H54 (cell line): ENCODE measurements at regions not wholly inside any gene's neighbourhood (a gene's known extent, or its start where the extent isn't known, plus 50 kb on each side); places are given as distances from the start of the nearest gene placed in this dataset.

Experiments
- DNase-seq: peaks from one replicate; pipeline ENCODE4 v3.0.0; 2011; ENCODE audit warnings: low spot score, mixed read lengths; ENCODE audit not compliant: insufficient read length
- FAIRE-seq: peaks from 3 replicates; lab custom pipeline; 2011; peaks lifted over from hg19 to GRCh38; lab: Jason Lieb, UNC
- POLR2A ChIP-seq: IDR thresholded peaks from 2 replicates; pipeline ENCODE4 v1.6.1; 2011; ENCODE audit warnings: low read depth, mild to moderate bottlenecking, low read length

DNA sequence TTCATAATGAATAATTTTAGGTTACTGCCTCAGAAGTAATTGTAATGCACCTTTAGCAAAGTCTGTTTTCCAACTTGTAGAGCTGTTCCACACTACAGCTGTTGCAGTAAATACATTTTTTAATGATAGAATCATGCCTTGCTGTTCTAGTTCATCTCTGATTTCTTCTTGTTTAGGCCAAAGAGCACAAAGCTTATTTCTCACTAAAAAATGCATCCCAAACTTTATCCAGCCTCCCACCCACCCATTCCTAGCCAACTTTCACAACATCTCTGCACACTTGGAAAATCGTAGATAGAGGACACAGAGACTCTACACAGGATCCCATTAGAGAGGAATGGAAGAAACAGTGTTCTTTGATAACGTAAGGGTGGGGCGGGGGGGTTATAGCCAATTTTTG is 252.2 kb upstream of the DYNLRB2 start:
- no peak for DNase-seq
- no peak for FAIRE-seq
- no peak for TF ChIP-seq POLR2A

DNA sequence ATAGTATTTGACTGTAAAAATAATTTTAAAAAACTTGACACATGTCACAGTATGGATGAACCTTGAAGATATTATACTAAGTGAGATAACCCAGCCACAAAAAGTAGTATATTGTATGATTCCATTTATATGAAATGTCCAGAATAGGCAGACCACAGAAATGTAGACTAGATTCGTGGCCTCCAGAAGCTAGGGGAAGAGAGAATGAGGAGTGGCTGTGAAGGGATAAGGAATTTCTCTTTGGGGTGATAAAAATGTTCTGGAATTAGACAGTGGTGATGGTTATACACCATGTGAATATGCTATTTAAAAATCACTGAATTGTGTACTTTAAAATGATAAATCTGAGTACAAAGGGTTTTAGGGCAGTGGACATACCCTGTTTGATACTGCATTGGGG is 253.1 kb upstream of the DYNLRB2 start:
- TF ChIP-seq POLR2A: no peak
- no peak for FAIRE-seq
- DNase-seq: no peak

DNA sequence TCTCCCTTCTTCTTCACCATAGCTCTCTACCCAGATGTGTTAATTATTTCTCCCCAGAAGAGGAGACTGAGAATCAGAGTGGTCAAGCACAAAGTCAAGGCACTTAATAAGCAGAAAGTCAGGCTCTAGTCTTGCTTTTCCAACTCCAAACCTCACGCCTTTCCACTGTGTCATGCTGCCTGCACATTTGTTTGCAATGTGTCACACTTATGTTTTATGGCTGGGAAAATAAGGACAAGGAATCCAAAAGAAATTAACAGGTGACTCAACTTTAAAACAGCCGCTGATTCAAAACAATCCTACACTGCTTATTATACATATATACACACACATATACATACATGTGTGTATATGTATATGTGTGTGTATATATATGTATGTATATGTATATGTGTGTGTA is 255.7 kb upstream of the DYNLRB2 start:
- no peak for TF ChIP-seq POLR2A
- DNase-seq: peak; percentile 19
- peak; percentile 88 for FAIRE-seq

DNA sequence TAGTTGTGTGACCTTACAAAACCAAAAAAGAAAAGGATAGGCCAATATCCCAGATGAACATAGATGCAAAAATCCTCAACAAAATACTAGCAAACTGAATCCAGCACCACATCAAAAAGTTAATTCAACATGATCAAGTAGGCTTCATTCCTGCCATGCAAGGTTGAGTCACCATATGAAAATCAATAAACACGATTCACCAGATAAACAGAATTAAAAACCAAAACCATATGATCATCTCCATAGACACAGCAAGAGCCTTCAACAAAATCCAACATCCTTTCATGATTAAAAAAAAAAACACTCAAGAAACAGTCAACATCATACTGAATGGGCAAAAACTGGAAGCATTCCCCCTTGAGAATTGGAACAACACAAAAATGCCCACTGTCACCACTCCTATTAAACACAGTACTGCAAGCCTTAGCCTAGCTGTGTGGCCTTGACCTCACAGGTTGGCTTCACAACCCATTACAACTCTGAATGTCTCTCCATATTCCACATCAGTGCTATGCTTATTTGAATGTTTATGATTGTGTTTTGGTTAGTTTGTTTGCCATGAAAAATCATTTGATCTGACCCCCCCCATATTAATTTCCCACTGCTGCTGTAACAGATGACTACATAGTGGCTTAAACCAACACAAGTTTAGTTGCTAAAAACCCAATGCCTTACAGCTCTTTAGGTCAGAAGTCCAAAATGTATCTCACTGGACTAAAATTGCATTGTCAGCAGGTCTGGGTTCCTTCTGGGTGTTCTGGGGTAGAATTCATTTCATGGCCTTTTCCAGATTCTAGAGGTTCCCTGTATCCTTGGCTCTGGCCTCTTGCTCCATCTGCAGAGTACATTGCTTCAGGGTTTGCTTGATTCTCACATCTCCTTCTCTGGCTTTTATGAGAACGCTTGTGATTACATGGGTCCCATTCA is 257.1 kb upstream of the DYNLRB2 start:
- TF ChIP-seq POLR2A: no peak
- DNase-seq: no peak
- no peak for FAIRE-seq

DNA sequence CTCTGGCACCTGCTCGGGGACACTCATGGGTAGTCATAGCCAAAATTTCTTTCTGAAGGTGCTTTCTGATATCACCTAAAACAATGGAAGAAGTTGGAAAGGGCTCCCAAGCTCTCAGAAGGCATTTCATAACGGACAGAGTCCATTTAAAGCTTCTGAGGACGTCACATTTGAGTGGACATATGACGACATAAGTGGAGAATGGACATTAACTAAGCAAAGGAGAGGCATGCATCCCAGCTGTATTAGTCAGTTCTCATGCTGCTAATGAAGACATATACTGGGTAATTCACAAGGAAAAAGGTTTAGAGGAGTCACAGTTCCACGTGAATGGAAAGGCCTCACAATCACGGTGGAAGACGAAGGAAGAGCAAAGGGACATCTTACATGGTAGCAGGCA is 260.2 kb upstream of the DYNLRB2 start:
- FAIRE-seq: no peak
- TF ChIP-seq POLR2A: no peak
- DNase-seq: no peak

DNA sequence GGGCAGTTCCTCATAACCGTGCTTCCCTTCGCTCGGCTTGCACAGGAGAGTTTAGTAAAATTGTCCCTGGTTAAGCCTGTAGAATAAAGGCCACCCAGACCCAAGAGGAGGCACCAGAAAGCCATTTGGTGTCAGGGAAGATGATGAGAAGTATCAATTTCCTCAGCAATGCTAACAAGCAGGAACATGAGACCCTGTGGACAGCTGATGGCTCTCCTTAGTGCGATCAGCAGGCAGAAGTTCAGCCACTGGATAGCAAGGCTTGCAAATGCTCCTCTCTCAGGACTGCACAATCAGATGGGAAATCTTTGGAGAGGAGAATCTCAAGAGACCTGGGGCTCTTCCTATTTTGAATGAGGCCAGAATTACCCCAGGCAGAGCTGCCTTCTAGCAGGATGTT is 261.1 kb upstream of the DYNLRB2 start:
- no peak for TF ChIP-seq POLR2A
- no peak for DNase-seq
- no peak for FAIRE-seq

DNA sequence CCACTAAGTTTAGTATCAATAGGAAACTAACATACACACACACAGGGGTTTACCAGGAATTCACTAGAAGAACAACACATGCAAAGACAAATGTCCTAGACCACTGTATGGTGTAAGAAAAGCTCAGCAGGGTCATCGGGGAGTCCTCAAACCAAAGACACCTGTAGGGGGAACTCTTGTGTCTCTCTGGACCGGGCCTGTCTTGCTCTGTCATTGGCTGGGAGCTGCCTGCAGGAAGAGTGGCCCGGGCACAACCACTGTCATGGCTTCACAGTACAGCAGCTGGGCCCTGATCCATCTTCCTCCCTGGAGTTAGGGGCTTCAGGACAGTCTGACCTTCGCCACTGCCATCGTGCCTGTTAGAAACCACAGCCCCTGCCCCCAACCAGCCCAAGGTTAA is 263.6 kb upstream of the DYNLRB2 start:
- no peak for TF ChIP-seq POLR2A
- FAIRE-seq: no peak
- DNase-seq: no peak

DNA sequence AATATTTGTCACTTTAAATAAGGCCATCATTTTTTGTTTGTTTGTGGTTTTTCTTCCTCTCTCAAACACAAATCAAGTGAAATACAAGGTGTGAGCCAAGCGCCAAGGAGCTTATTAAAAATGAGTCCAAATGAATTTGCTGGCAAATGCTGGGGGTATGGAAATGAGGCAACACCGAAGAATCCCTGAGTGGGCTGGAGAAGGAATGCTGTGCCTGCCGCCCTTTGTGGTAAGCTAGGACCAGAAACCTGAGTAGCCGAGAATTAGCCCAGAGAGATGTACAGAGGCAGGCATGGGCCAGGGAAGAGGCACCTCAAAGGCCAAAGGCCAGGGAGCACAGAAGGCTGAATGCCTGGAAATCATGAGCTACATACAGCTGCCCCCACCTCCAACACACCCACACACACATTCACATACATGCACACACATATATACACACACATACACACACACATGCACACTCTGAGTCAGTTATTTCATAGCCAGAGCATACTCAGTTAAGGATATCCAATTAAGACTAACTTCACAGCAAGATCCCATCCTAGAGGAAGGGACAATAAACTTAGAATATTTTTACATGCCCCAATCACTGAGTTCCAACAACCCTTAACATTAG is 266.1 kb upstream of the DYNLRB2 start:
- TF ChIP-seq POLR2A: no peak
- DNase-seq (no peak), FAIRE-seq (no peak)

DNA sequence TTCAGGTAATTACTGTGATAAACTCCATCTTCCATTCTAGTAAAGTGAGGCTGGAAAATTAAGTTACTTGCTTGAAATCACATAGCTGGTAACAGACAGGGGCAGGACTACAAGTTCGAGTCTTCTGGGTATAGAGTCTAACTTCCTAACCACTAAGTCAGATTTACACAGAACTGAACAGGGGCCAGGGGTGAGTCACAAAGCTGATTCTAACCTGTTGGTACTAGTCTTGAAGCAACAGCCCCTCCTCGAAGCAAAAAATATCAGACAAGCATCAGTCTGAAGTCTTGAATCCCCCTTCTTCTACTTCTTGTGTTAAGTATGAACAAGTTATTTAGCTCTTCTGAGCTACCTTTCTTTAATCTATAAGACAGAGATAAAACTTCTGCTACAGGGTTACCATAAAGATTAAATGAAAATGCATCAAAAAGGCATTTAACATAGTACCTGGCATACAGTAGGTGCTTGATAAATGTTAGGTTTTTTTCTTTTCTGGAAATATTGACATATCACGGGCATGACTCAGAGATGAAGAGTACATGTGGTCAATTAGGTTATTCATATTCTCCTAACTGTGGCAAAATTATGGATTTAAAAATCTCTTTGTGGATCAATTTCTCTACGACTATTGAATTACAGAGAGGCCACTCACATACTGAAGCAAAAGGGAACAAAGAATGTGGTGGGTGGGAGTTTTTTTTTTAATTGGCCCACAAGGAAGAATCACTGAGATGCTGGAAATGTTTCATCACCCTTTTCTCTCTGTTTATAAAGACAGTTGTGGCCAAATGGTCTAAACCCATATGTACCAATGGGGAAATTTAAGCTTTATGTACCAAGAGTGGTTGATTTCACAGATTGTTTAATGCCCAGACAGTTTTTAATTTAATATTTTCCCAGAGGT is 266.9 kb upstream of the DYNLRB2 start:
- no peak for FAIRE-seq
- no peak for DNase-seq
- no peak for TF ChIP-seq POLR2A

DNA sequence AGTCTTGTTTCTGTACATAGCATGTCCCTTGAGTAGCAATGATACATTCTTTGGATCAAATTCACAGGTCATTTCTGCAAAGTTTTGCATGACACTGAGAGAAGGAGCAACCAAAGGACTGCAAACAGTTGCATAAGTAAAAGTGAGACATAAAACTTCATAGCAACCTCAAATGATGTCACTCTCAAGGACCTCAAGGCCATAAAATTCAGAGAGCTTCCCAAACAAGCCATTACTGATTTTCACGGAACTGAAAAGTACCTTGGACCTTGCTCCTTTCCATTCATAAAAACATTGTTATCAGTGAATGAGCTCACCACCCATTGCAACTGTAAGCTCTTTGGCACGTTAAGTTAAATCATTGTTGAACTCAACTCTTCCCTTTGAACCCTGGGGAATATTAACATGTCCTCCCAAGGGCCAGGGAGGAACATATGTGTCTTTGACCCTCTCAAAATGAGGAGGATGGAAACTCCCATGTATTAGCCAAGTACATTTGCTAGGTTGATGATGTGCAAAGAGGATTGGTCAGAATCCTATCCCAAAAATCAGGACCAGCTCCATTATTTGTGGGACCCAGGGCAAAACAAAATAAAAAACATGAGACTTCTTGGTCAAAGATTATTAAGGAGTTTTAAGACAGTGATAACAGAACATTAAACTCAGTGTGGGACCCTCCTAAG is 275.0 kb upstream of the DYNLRB2 start:
- DNase-seq (no peak), FAIRE-seq (no peak)
- TF ChIP-seq POLR2A: no peak

DNA sequence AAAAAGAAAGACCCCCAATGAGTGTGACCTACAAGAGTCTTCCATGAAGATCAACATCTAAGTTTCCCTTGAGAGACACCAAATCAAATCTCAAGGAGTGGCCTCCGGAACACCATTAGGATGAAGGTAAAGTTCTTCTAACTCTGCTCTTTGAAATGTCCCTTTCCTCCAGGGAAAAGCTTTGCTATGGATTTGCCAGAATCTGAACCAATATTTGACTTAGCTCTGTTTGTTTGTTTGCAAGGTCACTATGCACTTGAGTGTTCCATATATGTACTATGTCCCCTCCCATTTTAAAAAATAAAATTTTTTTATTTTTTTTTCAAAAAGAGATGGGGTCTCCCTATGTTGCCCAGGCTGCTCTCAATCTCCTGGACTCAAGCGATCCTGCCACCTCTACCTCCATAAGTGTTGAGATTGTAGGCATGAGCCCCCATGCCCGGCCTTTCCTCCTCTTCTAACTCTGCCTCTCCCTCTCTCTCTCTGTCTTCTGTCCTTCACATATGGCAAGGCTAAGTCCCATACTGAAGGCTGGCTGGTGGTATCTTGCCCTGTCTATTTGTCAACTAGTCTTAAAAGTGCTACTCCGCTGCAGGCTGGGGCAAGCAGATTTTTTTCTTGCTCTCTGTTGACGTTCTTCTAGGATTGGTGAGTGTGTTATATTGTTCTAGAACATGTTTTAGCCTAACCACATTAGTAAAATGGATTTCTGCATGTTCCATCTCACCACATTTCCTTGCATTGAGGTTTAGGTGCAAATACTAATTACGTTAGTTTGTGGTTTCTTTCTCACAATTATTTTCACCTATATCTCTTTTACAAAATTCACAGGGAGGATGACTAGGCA is 276.7 kb upstream of the DYNLRB2 start:
- no peak for TF ChIP-seq POLR2A
- no peak for DNase-seq
- no peak for FAIRE-seq

DNA sequence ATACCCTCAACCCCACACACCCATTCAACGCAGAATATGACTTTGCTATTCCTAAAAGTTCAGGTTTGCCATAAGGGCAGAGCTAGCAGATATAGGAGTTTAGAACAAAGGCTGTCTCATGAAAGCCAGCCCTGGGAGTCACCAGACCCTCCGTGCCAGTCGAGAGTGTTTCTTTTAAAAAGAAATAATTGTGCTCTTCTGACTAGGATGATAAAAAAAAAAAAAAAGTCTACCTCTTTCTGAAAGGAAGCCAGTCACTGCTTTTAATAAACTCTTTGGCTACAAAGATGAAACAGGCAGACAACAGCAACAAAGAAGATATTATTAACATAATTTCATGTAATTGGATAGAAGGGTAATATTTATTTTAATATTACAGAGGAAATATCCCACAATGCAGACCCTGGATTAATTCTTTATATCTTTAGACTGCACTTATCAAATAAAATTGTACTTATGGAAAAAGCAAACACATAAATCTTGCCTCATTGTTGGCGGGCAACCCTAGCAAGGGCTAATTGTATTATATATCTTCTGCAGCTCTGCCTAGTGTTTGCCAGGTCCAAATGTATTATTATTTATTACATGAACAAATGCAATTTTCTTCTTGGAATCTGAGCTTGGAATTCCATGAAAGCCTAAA is 277.5 kb upstream of the DYNLRB2 start:
- DNase-seq (no peak), FAIRE-seq (no peak)
- no peak for TF ChIP-seq POLR2A
